Endothelial cell of umbilical vein (primary cell): ENCODE measurements at regions not wholly inside any gene's neighbourhood (a gene's known extent, or its start where the extent isn't known, plus 50 kb on each side); places are given as distances from the start of the nearest gene placed in this dataset.

Source experiments
- BruUV-seq: library from RNA; stranded (reverse); fragments of 400-500 nt; replicated peaks from 2 replicates; lab custom pipeline; 2021; lab: Mats Ljungman, UMichigan
- CTCF ChIA-PET: fragments of 300-600, 350-600 bp; sonication (Branson Sonifier 250); formaldehyde crosslinking; loops from one replicate; lab custom pipeline; 2021; ENCODE audit warnings: antibody characterized with exemption, inconsistent platforms; lab: Charles Lee
- POLR2A ChIA-PET: fragments of 300-600, 350-600 bp; sonication (Branson Sonifier 250); formaldehyde crosslinking; loops from one replicate; lab custom pipeline; 2021; ENCODE audit warnings: antibody characterized with exemption, inconsistent platforms; lab: Charles Lee
- DNase-seq: peaks from one replicate; pipeline ENCODE4 v3.0.0-alpha.2; 2011; ENCODE audit warnings: low read depth, low spot score
- FAIRE-seq: peaks from 2 replicates; lab custom pipeline; 2011; peaks lifted over from hg19 to GRCh38; lab: Jason Lieb, UNC
- H2AFZ ChIP-seq: 2 replicates; pipeline ENCODE4 v1.6.0; 2012; ENCODE audit warnings: low read depth, low read length, control low read depth, inconsistent platforms
- H3K27ac ChIP-seq: 2 replicates; pipeline ENCODE4 v1.5.1; 2011; ENCODE audit warnings: low read depth, mild to moderate bottlenecking, control low read depth, low read length, moderate library complexity; ENCODE audit not compliant: insufficient read depth
- H3K27me3 ChIP-seq, 2 experiments: 2 replicates each; pipeline versions ENCODE4 v1.6.0 to v1.6.1; 2011; ENCODE audit warnings: low read length in 2 of 2, mixed read lengths in 1 of 2; ENCODE audit not compliant: control insufficient read depth in 2 of 2, insufficient read depth in 2 of 2
- H3K36me3 ChIP-seq, 2 experiments: 2 replicates in 1 of 2; 3 replicates in 1 of 2; pipeline ENCODE4 v1.5.1; 2011; ENCODE audit warnings: low read length in 2 of 2, mild to moderate bottlenecking in 1 of 2, moderate library complexity in 1 of 2; ENCODE audit not compliant: control insufficient read depth in 2 of 2, insufficient read depth in 2 of 2; ENCODE audit errors: extremely low read depth in 1 of 2
- H3K4me1 ChIP-seq: 3 replicates; pipeline ENCODE4 v1.5.1; 2011; ENCODE audit warnings: mild to moderate bottlenecking, low read length; ENCODE audit not compliant: control insufficient read depth, insufficient read depth; ENCODE audit errors: extremely low read depth
- H3K4me2 ChIP-seq: 2 replicates; pipeline ENCODE4 v1.6.1; 2011; ENCODE audit warnings: low read length, control low read depth, mixed read lengths; ENCODE audit not compliant: insufficient read depth
- H3K4me3 ChIP-seq, 3 experiments: fragments of 200-600 bp in 1 of 3; sonication (generic), shearing (Covaris generic) in 1 of 3; replicated peaks in 1 of 3; 2 replicates each; pipeline ENCODE4 v1.5.1; 2011 to 2016; ENCODE audit warnings: control low read depth in 3 of 3, low read length in 3 of 3, mild to moderate bottlenecking in 2 of 3, inconsistent platforms in 1 of 3, low read depth in 1 of 3, moderate library complexity in 1 of 3; ENCODE audit not compliant: insufficient read depth in 1 of 3
- H3K79me2 ChIP-seq: 2 replicates; pipeline ENCODE4 v1.6.0; 2012; ENCODE audit warnings: low read length, inconsistent platforms; ENCODE audit not compliant: control insufficient read depth, insufficient read depth
- H3K9ac ChIP-seq: replicated peaks from 2 replicates; pipeline ENCODE3; 2011; ENCODE audit warnings: low read length, control low read depth; ENCODE audit not compliant: insufficient read depth; ENCODE audit errors: extremely low read depth
- H3K9me1 ChIP-seq: replicated peaks from 3 replicates; pipeline ENCODE4 v1.6.0; 2011; ENCODE audit warnings: mild to moderate bottlenecking, low read length; ENCODE audit not compliant: control insufficient read depth, insufficient read depth; ENCODE audit errors: extremely low read depth
- H3K9me3 ChIP-seq: replicated peaks from 2 replicates; pipeline ENCODE4 v1.5.1; 2012; ENCODE audit warnings: low read length, inconsistent platforms; ENCODE audit not compliant: control insufficient read depth, insufficient read depth
- H4K20me1 ChIP-seq: replicated peaks from 2 replicates; pipeline ENCODE3; 2011; ENCODE audit warnings: mild to moderate bottlenecking, low read length; ENCODE audit not compliant: control insufficient read depth, insufficient read depth; ENCODE audit errors: extremely low read depth
- EZH2 ChIP-seq: IDR thresholded peaks from 2 replicates; pipeline ENCODE4 v1.6.1; 2012; ENCODE audit warnings: borderline replicate concordance, low read depth, mild to moderate bottlenecking, moderate library complexity, low read length, inconsistent platforms; ENCODE audit not compliant: severe bottlenecking
- FOS ChIP-seq: IDR thresholded peaks from 2 replicates; pipeline ENCODE4 v1.6.1; 2011; ENCODE audit warnings: mild to moderate bottlenecking, low read length, moderate library complexity, borderline replicate concordance; ENCODE audit not compliant: insufficient read depth
- GATA2 ChIP-seq: IDR thresholded peaks from 2 replicates; pipeline ENCODE4 v1.7.0; 2011; ENCODE audit warnings: low read depth, mild to moderate bottlenecking, moderate library complexity, mixed read lengths, low read length; ENCODE audit not compliant: insufficient read length, insufficient read depth
- JUN ChIP-seq: IDR thresholded peaks from 2 replicates; pipeline ENCODE4 v1.6.1; 2011; ENCODE audit warnings: borderline replicate concordance, low read depth; ENCODE audit not compliant: insufficient read length, insufficient read depth
- MAX ChIP-seq: IDR thresholded peaks from 2 replicates; pipeline ENCODE4 v1.6.1; 2011; ENCODE audit not compliant: insufficient read depth, insufficient read length
- MYC ChIP-seq: IDR thresholded peaks from one replicate; pipeline ENCODE4 v1.6.1; 2011; ENCODE audit warnings: mild to moderate bottlenecking, low read depth, low read length
- POLR2AphosphoS5 ChIP-seq: IDR thresholded peaks from 2 replicates; pipeline ENCODE4 v1.6.1; 2012; ENCODE audit warnings: low read depth, mild to moderate bottlenecking, control low read depth, low read length, moderate library complexity; ENCODE audit not compliant: insufficient read depth
- dilution Hi-C: fragments of 300-500 bp; cut with MboI; formaldehyde crosslinking; loops from one replicate; pipeline ENCODE4 v1.15.0; 2019; ENCODE audit warnings: low sequenced_read_pairs; ENCODE audit not compliant: extremely low pct_ligation_motif_present
- intact Hi-C: fragments of 100-400 bp; cut with micrococcal nuclease; formaldehyde crosslinking; loops from one replicate; pipeline ENCODE4 v1.10.0; 2022

DNA sequence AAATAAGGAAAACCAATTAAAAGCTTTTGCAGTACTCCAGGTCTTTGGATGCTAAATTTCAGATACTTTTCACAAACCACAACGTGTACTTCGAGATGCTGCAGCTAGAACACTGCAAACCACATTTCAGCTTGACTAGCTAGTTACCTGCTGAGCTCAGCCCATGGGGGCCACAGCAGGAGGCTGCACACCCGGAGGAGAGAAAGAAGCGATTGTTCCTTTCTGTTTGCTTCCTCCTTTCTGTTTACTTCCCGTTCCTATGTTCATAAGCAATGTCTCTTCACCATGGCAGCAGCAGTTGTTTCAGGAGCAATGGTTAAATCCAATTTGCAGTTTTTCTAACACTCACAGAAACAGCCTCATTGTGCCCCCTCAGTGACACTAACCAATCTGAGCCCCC, 225.6 kb upstream of the FGGY start:
- Histone ChIP-seq H3K9ac (no peak overlapping the region), H3K4me1 (peaks cover 26% of the 10 kb centered on the region), H3K9me3 (no peaks in the 10 kb centered on the region), H3K27me3 (no peaks in the 10 kb centered on the region), H2AFZ (peak overlapping the region; percentile 7), H3K79me2 (no peaks in the 10 kb centered on the region), H3K36me3 (no peaks in the 10 kb centered on the region), H4K20me1 (no peaks in the 10 kb centered on the region), H3K4me3 (no peak overlapping the region), H3K9me1 (no peaks in the 10 kb centered on the region), H3K27ac (peak overlapping the region; percentile 43), H3K4me2 (peak overlapping the region; percentile 9)
- BruUV-seq: no TSS peak
- no peak for FAIRE-seq
- DNase-seq: no peak
- ChIA-PET POLR2A (no interaction called here), CTCF (interaction anchor here (0.9 to 1.3 kb wide), 6 partner anchors 8 to 628 kb away, joined by 3 to 4 read pairs (median 4); no protein-coding TSS in a partner anchor)
- dilution Hi-C loops (no loop called here), intact Hi-C loops (no loop called here)
- no peak for TF ChIP-seq GATA2
- TF ChIP-seq POLR2AphosphoS5: no peak
- TF ChIP-seq JUN: no peak
- no peak for TF ChIP-seq FOS
- no peak for TF ChIP-seq MYC
- no peak for TF ChIP-seq MAX
- TF ChIP-seq EZH2: no peak
